Duodenal mucosa (tissue), 2 donors: ENCODE measurements at regions not wholly inside any gene's neighbourhood (a gene's known extent, or its start where the extent isn't known, plus 50 kb on each side); places are given as distances from the start of the nearest gene placed in this dataset.
"Not testable (repeated sequence)": the region's sequence is repeated elsewhere in the genome, so short reads cannot be mapped to it uniquely, and the experiment has no call there.

Source experiments
- H3K27ac ChIP-seq: one replicate; pipeline ENCODE4 v1.7.0; 2013; ENCODE audit warnings: low read depth, low read length
- H3K27me3 ChIP-seq, 2 donors: one replicate each; pipeline ENCODE4 v1.7.0; 2013; ENCODE audit warnings: low read length in 2 of 2, control low read depth in 1 of 2; ENCODE audit not compliant: insufficient read depth in 2 of 2, control insufficient read depth in 1 of 2
- H3K36me3 ChIP-seq, 2 donors: one replicate each; pipeline ENCODE4 v1.7.0; 2013; ENCODE audit warnings: low read length in 2 of 2, control low read depth in 1 of 2; ENCODE audit not compliant: insufficient read depth in 2 of 2, control insufficient read depth in 1 of 2
- H3K4me1 ChIP-seq, 2 donors: one replicate each; pipeline ENCODE4 v1.7.0; 2013; ENCODE audit warnings: low read length in 2 of 2, control low read depth in 1 of 2; ENCODE audit not compliant: insufficient read depth in 2 of 2, control insufficient read depth in 1 of 2
- H3K4me3 ChIP-seq, 2 donors: one replicate each; pipeline ENCODE4 v1.7.0; 2013; ENCODE audit warnings: low read length in 2 of 2, low read depth in 1 of 2
- H3K9ac ChIP-seq, 2 donors: one replicate each; pipeline ENCODE4 v1.7.0; 2013; ENCODE audit warnings: low read length in 2 of 2, low read depth in 1 of 2
- H3K9me3 ChIP-seq, 2 donors: one replicate each; pipeline ENCODE4 v1.7.0; 2013; ENCODE audit warnings: low read length in 2 of 2, control low read depth in 1 of 2; ENCODE audit not compliant: control insufficient read depth in 1 of 2

- H3K27ac ChIP-seq, result no peak overlapping the region
- H3K4me3 ChIP-seq, result no peak overlapping the region
- no peak overlapping the region for H3K9ac ChIP-seq
- no peaks in the 10 kb centered on the region for H3K4me1 ChIP-seq
- no peaks in the 10 kb centered on the region for H3K9me3 ChIP-seq
- no peaks in the 10 kb centered on the region for H3K27me3 ChIP-seq
- H3K36me3 ChIP-seq, result no peaks in the 10 kb centered on the region
These were observed 1130.3 kb upstream of the CITED2 start for GRCh38 chr6:140504776-140505175.

- no peaks in the 10 kb centered on the region for H3K27me3 ChIP-seq
- no peaks in the 10 kb centered on the region for H3K9me3 ChIP-seq
- no peak overlapping the region for H3K4me3 ChIP-seq
- H3K36me3 ChIP-seq, result no peaks in the 10 kb centered on the region
- no peaks in the 10 kb centered on the region for H3K4me1 ChIP-seq
- no peak overlapping the region for H3K9ac ChIP-seq
- H3K27ac ChIP-seq, result no peak overlapping the region
These were observed 1126.4 kb upstream of the CITED2 start for GRCh38 chr6:140500849-140501248.

GRCh38 chr6:140499607-140500006 is 1125.2 kb upstream of the CITED2 start:
- Histone ChIP-seq H3K27ac (no peak overlapping the region), H3K4me3 (no peak overlapping the region), H3K36me3 (no peaks in the 10 kb centered on the region), H3K27me3 (no peaks in the 10 kb centered on the region), H3K4me1 (no peaks in the 10 kb centered on the region), H3K9me3 (no peaks in the 10 kb centered on the region), H3K9ac (no peak overlapping the region)

- Histone ChIP-seq H3K36me3 (no peaks in the 10 kb centered on the region), H3K9me3 (no peaks in the 10 kb centered on the region), H3K27me3 (no peaks in the 10 kb centered on the region), H3K9ac (no peak overlapping the region), H3K4me1 (no peaks in the 10 kb centered on the region), H3K4me3 (no peak overlapping the region), H3K27ac (no peak overlapping the region)
These were observed 1120.1 kb upstream of the CITED2 start for GRCh38 chr6:140494321-140495108.

GRCh38 chr6:140493470-140493869 is 1119.0 kb upstream of the CITED2 start:
- not testable (repeated sequence) for H3K9ac ChIP-seq, H3K4me3 ChIP-seq, H3K4me1 ChIP-seq, H3K9me3 ChIP-seq, H3K27ac ChIP-seq, H3K27me3 ChIP-seq, H3K36me3 ChIP-seq

GRCh38 chr6:140490081-140490480 is 1115.6 kb upstream of the CITED2 start:
- H3K9me3 ChIP-seq, result peaks cover 0 to 5% of the 10 kb centered on the region in 2 donors
- H3K4me1 ChIP-seq, result no peaks in the 10 kb centered on the region
- no peak overlapping the region for H3K9ac ChIP-seq
- no peaks in the 10 kb centered on the region for H3K36me3 ChIP-seq
- H3K4me3 ChIP-seq, result no peak overlapping the region
- no peak overlapping the region for H3K27ac ChIP-seq
- no peaks in the 10 kb centered on the region for H3K27me3 ChIP-seq

- H3K4me3 ChIP-seq, result no peak overlapping the region
- no peak overlapping the region for H3K9ac ChIP-seq
- H3K27me3 ChIP-seq, result no peaks in the 10 kb centered on the region
- H3K4me1 ChIP-seq, result no peaks in the 10 kb centered on the region
- H3K27ac ChIP-seq, result no peak overlapping the region
- H3K9me3 ChIP-seq, result peaks cover 0 to 5% of the 10 kb centered on the region in 2 donors
- no peaks in the 10 kb centered on the region for H3K36me3 ChIP-seq
These were observed 1113.1 kb upstream of the CITED2 start for GRCh38 chr6:140487586-140487985.

GRCh38 chr6:140486450-140487361 is 1112.3 kb upstream of the CITED2 start:
- no peaks in the 10 kb centered on the region for H3K4me1 ChIP-seq
- H3K9ac ChIP-seq, result no peak overlapping the region
- peaks cover 0 to 5% of the 10 kb centered on the region in 2 donors for H3K9me3 ChIP-seq
- H3K27ac ChIP-seq, result no peak overlapping the region
- no peaks in the 10 kb centered on the region for H3K36me3 ChIP-seq
- no peak overlapping the region for H3K4me3 ChIP-seq
- no peaks in the 10 kb centered on the region for H3K27me3 ChIP-seq

- Histone ChIP-seq H3K27ac (no peak overlapping the region), H3K4me1 (no peaks in the 10 kb centered on the region)
These were observed 1111.4 kb upstream of the CITED2 start for GRCh38 chr6:140485740-140486449.

GRCh38 chr6:140480852-140481251 is 1106.4 kb upstream of the CITED2 start:
- no peak overlapping the region for H3K27ac ChIP-seq
- H3K9ac ChIP-seq, result no peak overlapping the region
- no peak overlapping the region for H3K4me3 ChIP-seq
- H3K27me3 ChIP-seq, result no peaks in the 10 kb centered on the region
- H3K9me3 ChIP-seq, result no peaks in the 10 kb centered on the region
- H3K36me3 ChIP-seq, result no peaks in the 10 kb centered on the region
- H3K4me1 ChIP-seq, result no peaks in the 10 kb centered on the region

More at GRCh38 chr6:140485740-140486449, 1111.4 kb upstream of the CITED2 start:
- H3K9ac ChIP-seq, result no peak overlapping the region
- peaks cover 0 to 5% of the 10 kb centered on the region in 2 donors for H3K9me3 ChIP-seq
- H3K4me3 ChIP-seq, result no peak overlapping the region
- no peaks in the 10 kb centered on the region for H3K27me3 ChIP-seq
- no peaks in the 10 kb centered on the region for H3K36me3 ChIP-seq
